GM23338 (cell line): ENCODE measurements at regions not wholly inside any gene's neighbourhood (a gene's known extent, or its start where the extent isn't known, plus 50 kb on each side); places are given as distances from the start of the nearest gene placed in this dataset.

ENCODE experiments used
- ATAC-seq: fragments of 200-7000 bp; cut with Tn5 transposase; 3 replicates; pipeline ENCODE4 v1.9.1; 2020
- DNase-seq: peaks from one replicate; pipeline ENCODE4 v3.0.0-alpha.2; 2015; ENCODE audit warnings: low spot score
- H2AFZ ChIP-seq: fragments of 200-600 bp; sonication (generic); 2 replicates; pipeline ENCODE4 v1.8.0; 2016; ENCODE audit warnings: antibody characterized with exemption, mild to moderate bottlenecking, moderate library complexity
- H3F3A ChIP-seq: fragments of 200-600 bp; sonication (generic); replicated peaks from 2 replicates; pipeline ENCODE4 v1.8.0; 2017; ENCODE audit warnings: antibody characterized with exemption, mixed run types, low read depth
- H3K27ac ChIP-seq: fragments of 200-600 bp; sonication (generic); 2 replicates; pipeline ENCODE4 v1.6.1; 2016; ENCODE audit warnings: low read depth
- H3K27me3 ChIP-seq: fragments of 200-600 bp; sonication (generic); 2 replicates; pipeline ENCODE4 v1.8.0; 2016; ENCODE audit warnings: mild to moderate bottlenecking, mixed run types, moderate library complexity; ENCODE audit not compliant: insufficient read depth
- H3K36me3 ChIP-seq: fragments of 200-600 bp; sonication (generic); 2 replicates; pipeline ENCODE4 v1.8.0; 2016; ENCODE audit warnings: mild to moderate bottlenecking; ENCODE audit not compliant: insufficient read depth
- H3K4me1 ChIP-seq: fragments of 200-600 bp; sonication (generic); 2 replicates; pipeline ENCODE4 v1.8.0; 2016; ENCODE audit warnings: mild to moderate bottlenecking, moderate library complexity; ENCODE audit not compliant: insufficient read depth
- H3K4me2 ChIP-seq: fragments of 200-600 bp; sonication (generic); 2 replicates; pipeline ENCODE4 v1.7.1; 2017; ENCODE audit warnings: mixed run types
- H3K4me3 ChIP-seq: fragments of 200-600 bp; sonication (generic); 2 replicates; pipeline ENCODE4 v1.6.1; 2016; ENCODE audit warnings: mixed run types
- H3K79me2 ChIP-seq: fragments of 200-600 bp; sonication (generic); replicated peaks from 2 replicates; pipeline ENCODE4 v1.8.0; 2017; ENCODE audit warnings: mild to moderate bottlenecking; ENCODE audit not compliant: insufficient read depth
- H3K9me2 ChIP-seq: fragments of 200-600 bp; sonication (generic); 2 replicates; pipeline ENCODE4 v1.8.0; 2017; ENCODE audit not compliant: insufficient read depth
- H4K20me1 ChIP-seq: fragments of 200-600 bp; sonication (generic); replicated peaks from 2 replicates; pipeline ENCODE4 v1.8.0; 2017; ENCODE audit warnings: mild to moderate bottlenecking; ENCODE audit not compliant: insufficient read depth
- H3K27ac Mint-ChIP-seq: 2 replicates; pipeline ENCODE4 v1.8.0; 2020; ENCODE audit warnings: inconsistent platforms, mild to moderate bottlenecking, moderate library complexity, mixed read lengths
- H3K27me3 Mint-ChIP-seq: 3 replicates; pipeline ENCODE4 v1.8.0; 2022; ENCODE audit warnings: low read depth, mild to moderate bottlenecking, moderate library complexity, mixed read lengths, inconsistent platforms; ENCODE audit not compliant: insufficient read depth, poor library complexity
- H3K36me3 Mint-ChIP-seq: 3 replicates; pipeline ENCODE4 v1.8.0; 2021; ENCODE audit warnings: low read depth, mild to moderate bottlenecking, inconsistent platforms, moderate library complexity, mixed read lengths
- H3K4me1 Mint-ChIP-seq: 3 replicates; pipeline ENCODE4 v1.8.0; 2020; ENCODE audit warnings: mild to moderate bottlenecking, inconsistent platforms, mixed read lengths
- H3K4me3 Mint-ChIP-seq: 3 replicates; pipeline ENCODE4 v1.8.0; 2021; ENCODE audit warnings: moderate library complexity, mild to moderate bottlenecking, inconsistent platforms, mixed read lengths
- H3K9me3 Mint-ChIP-seq: 3 replicates; pipeline ENCODE4 v1.8.0; 2020; ENCODE audit warnings: moderate library complexity, mild to moderate bottlenecking, inconsistent platforms, mixed read lengths
- CREB1 ChIP-seq: fragments of 250-450 bp; sonication (Bioruptor Pico); IDR thresholded peaks from 2 replicates; pipeline ENCODE4 v1.5.0; 2020; ENCODE audit warnings: low read depth, mild to moderate bottlenecking, moderate library complexity
- EZH2 ChIP-seq: fragments of 200-600 bp; sonication (generic); IDR thresholded peaks from one replicate; pipeline ENCODE4 v1.8.0; 2017; ENCODE audit warnings: antibody characterized with exemption, mild to moderate bottlenecking, low read depth; ENCODE audit not compliant: unreplicated experiment
- EZH2phosphoT487 ChIP-seq: fragments of 200-600 bp; sonication (generic); IDR thresholded peaks from one replicate; pipeline ENCODE4 v1.8.1; 2018; ENCODE audit warnings: antibody characterized with exemption; ENCODE audit not compliant: unreplicated experiment
- JUNB ChIP-seq: IDR thresholded peaks from one replicate; pipeline ENCODE4 v1.6.1; 2016; ENCODE audit warnings: antibody characterized with exemption; ENCODE audit not compliant: unreplicated experiment
- NANOG ChIP-seq: IDR thresholded peaks from 2 replicates; pipeline ENCODE4 v1.6.1; 2016; ENCODE audit warnings: antibody characterized with exemption, borderline replicate concordance
- TF ChIP-seq, protein P1 (sequence below), 2 experiments: fragments of 200-600 bp in 1 of 2; sonication (generic) in 1 of 2; conservative IDR thresholded peaks; 2 replicates each; pipeline versions ENCODE4 v1.5.1 to v1.6.1; 2016 to 2017; ENCODE audit warnings: antibody characterized with exemption in 2 of 2, low read depth in 2 of 2, mild to moderate bottlenecking in 2 of 2, moderate library complexity in 1 of 2
- TF ChIP-seq, protein P2 (sequence below): IDR thresholded peaks from one replicate; pipeline ENCODE4 v1.6.1; 2018; ENCODE audit warnings: antibody characterized with exemption; ENCODE audit not compliant: unreplicated experiment
- TF ChIP-seq, protein P3 (sequence below): IDR thresholded peaks from 2 replicates; pipeline ENCODE4 v1.6.1; 2016; ENCODE audit warnings: antibody characterized with exemption

DNA sequence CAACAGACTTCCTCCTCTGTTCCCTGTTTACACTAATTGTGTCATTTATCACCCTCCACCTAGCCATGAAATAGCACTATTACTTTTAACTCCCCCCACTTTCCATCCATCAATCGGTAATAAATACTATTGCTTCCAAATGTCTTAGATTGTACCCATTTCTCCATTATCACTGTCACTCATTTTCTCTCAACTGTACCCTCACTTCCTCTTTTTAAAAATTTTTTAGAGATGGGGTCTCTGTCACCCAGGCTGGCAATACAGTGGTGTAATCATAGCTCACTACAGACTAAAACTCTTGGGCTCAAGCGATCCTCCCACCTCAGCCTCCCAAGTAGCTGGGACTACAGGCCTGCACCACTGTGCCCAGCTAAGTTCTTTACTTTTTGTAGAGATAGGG is 123.5 kb upstream of the EGR2 start:
- Histone ChIP-seq H3K9me2 (0 out of 2 replicates have a peak, but pooled peaks cover 6% of the 10 kb centered on the region), H3K4me1 (no peaks in the 10 kb centered on the region), H3K27ac (no peak overlapping the region), H2AFZ (no peak overlapping the region), H3K4me3 (no peak overlapping the region), H3K27me3 (no peaks in the 10 kb centered on the region), H3K36me3 (no peaks in the 10 kb centered on the region), H3F3A (no peaks in the 10 kb centered on the region), H4K20me1 (no peaks in the 10 kb centered on the region), H3K79me2 (no peaks in the 10 kb centered on the region), H3K4me2 (no peak overlapping the region)
- H3K4me3 Mint-ChIP-seq = no peak overlapping the region
- no peaks in the 10 kb centered on the region for H3K36me3 Mint-ChIP-seq
- no peak overlapping the region for H3K27ac Mint-ChIP-seq
- no peak for TF ChIP-seq EZH2phosphoT487
- H3K9me3 Mint-ChIP-seq = no peaks in the 10 kb centered on the region; the same call in 2 of the 3 replicates
- peaks cover 2% of the 10 kb centered on the region for H3K27me3 Mint-ChIP-seq
- DNase-seq (no peak), ATAC-seq (no peak)
- H3K4me1 Mint-ChIP-seq = no peaks in the 10 kb centered on the region

DNA sequence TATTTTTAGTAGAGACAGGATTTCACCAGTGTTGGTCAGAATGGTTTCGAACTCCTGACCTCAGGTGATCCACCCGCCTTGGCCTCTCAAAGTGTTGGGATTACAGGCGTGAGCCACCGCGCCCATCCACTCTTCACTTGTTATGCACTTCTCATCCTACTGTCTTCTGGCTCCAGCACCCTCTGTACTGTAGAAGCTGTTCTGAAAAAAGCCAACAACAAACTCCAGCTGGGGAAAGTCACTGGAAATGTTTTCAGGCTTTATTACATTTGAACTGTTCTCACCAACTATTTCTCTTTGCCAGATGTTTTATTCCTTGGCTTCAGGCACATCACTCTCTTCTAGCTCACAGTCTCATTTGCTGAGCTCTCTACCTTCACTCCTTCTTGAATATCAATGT is 122.5 kb upstream of the EGR2 start:
- H3K9me3 Mint-ChIP-seq = no peaks in the 10 kb centered on the region; the same call in 2 of the 3 replicates
- no peaks in the 10 kb centered on the region for H3F3A ChIP-seq
- no peaks in the 10 kb centered on the region for H3K27me3 ChIP-seq
- no peaks in the 10 kb centered on the region for H4K20me1 ChIP-seq
- H3K36me3 Mint-ChIP-seq = no peaks in the 10 kb centered on the region
- no peak for ATAC-seq
- H3K4me3 Mint-ChIP-seq = no peak overlapping the region
- H2AFZ ChIP-seq = no peak overlapping the region
- no peak overlapping the region for H3K27ac Mint-ChIP-seq
- peaks cover 2% of the 10 kb centered on the region for H3K27me3 Mint-ChIP-seq
- no peak overlapping the region for H3K4me3 ChIP-seq
- no peak for DNase-seq
- 0 out of 2 replicates have a peak, but pooled peaks cover 6% of the 10 kb centered on the region for H3K9me2 ChIP-seq
- no peaks in the 10 kb centered on the region for H3K36me3 ChIP-seq
- no peak overlapping the region for H3K4me2 ChIP-seq
- no peaks in the 10 kb centered on the region for H3K4me1 Mint-ChIP-seq
- TF ChIP-seq JUNB = no peak
- TF ChIP-seq CREB1 = no peak
- H3K79me2 ChIP-seq = no peaks in the 10 kb centered on the region
- H3K27ac ChIP-seq = no peak overlapping the region
- H3K4me1 ChIP-seq = no peaks in the 10 kb centered on the region

DNA sequence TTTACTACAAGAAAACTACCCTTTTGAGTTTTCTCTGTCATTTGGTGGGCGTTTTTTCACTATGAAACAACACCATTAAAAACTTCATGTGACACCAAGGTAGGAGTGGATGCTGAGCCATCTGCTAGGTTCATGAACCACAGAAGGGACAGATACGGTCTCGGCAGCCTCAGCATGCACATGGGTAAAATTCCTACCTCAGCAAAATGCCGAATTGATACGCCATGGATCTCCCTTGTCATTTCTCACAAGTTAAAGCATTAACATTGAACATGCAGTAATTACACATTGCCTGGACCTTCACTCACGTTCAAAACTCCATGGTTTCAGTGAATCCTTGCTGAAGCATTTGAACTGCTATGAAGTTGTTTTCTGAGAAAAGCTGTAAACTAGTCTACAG is 121.5 kb upstream of the EGR2 start:
- 0 out of 2 replicates have a peak, but pooled peaks cover 6% of the 10 kb centered on the region for H3K9me2 ChIP-seq
- H3K79me2 ChIP-seq = no peaks in the 10 kb centered on the region
- no peak overlapping the region for H3K4me2 ChIP-seq
- H2AFZ ChIP-seq = no peak overlapping the region
- Mint-ChIP-seq H3K4me3 (no peak overlapping the region), H3K9me3 (no peaks in the 10 kb centered on the region; the same call in 2 of the 3 replicates), H3K4me1 (no peaks in the 10 kb centered on the region), H3K27me3 (peaks cover 2% of the 10 kb centered on the region), H3K36me3 (no peaks in the 10 kb centered on the region), H3K27ac (no peak overlapping the region)
- DNase-seq (no peak), ATAC-seq (no peak)
- TF ChIP-seq NANOG (no peak), CREB1 (no peak), EZH2phosphoT487 (no peak), EZH2 (no peak)
- TF ChIP-seq, protein P1, sequence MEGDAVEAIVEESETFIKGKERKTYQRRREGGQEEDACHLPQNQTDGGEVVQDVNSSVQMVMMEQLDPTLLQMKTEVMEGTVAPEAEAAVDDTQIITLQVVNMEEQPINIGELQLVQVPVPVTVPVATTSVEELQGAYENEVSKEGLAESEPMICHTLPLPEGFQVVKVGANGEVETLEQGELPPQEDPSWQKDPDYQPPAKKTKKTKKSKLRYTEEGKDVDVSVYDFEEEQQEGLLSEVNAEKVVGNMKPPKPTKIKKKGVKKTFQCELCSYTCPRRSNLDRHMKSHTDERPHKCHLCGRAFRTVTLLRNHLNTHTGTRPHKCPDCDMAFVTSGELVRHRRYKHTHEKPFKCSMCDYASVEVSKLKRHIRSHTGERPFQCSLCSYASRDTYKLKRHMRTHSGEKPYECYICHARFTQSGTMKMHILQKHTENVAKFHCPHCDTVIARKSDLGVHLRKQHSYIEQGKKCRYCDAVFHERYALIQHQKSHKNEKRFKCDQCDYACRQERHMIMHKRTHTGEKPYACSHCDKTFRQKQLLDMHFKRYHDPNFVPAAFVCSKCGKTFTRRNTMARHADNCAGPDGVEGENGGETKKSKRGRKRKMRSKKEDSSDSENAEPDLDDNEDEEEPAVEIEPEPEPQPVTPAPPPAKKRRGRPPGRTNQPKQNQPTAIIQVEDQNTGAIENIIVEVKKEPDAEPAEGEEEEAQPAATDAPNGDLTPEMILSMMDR (conservative IDR thresholded peaks at IDR 0.05; ENCODE audit: low read depth in 2 of 2) = no peak
- TF ChIP-seq, protein P2, sequence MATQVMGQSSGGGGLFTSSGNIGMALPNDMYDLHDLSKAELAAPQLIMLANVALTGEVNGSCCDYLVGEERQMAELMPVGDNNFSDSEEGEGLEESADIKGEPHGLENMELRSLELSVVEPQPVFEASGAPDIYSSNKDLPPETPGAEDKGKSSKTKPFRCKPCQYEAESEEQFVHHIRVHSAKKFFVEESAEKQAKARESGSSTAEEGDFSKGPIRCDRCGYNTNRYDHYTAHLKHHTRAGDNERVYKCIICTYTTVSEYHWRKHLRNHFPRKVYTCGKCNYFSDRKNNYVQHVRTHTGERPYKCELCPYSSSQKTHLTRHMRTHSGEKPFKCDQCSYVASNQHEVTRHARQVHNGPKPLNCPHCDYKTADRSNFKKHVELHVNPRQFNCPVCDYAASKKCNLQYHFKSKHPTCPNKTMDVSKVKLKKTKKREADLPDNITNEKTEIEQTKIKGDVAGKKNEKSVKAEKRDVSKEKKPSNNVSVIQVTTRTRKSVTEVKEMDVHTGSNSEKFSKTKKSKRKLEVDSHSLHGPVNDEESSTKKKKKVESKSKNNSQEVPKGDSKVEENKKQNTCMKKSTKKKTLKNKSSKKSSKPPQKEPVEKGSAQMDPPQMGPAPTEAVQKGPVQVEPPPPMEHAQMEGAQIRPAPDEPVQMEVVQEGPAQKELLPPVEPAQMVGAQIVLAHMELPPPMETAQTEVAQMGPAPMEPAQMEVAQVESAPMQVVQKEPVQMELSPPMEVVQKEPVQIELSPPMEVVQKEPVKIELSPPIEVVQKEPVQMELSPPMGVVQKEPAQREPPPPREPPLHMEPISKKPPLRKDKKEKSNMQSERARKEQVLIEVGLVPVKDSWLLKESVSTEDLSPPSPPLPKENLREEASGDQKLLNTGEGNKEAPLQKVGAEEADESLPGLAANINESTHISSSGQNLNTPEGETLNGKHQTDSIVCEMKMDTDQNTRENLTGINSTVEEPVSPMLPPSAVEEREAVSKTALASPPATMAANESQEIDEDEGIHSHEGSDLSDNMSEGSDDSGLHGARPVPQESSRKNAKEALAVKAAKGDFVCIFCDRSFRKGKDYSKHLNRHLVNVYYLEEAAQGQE = no peak
- TF ChIP-seq, protein P3, sequence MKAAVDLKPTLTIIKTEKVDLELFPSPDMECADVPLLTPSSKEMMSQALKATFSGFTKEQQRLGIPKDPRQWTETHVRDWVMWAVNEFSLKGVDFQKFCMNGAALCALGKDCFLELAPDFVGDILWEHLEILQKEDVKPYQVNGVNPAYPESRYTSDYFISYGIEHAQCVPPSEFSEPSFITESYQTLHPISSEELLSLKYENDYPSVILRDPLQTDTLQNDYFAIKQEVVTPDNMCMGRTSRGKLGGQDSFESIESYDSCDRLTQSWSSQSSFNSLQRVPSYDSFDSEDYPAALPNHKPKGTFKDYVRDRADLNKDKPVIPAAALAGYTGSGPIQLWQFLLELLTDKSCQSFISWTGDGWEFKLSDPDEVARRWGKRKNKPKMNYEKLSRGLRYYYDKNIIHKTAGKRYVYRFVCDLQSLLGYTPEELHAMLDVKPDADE = no peak
- no peaks in the 10 kb centered on the region for H3K4me1 ChIP-seq
- no peak overlapping the region for H3K4me3 ChIP-seq
- no peaks in the 10 kb centered on the region for H3F3A ChIP-seq
- no peak overlapping the region for H3K27ac ChIP-seq
- no peaks in the 10 kb centered on the region for H3K27me3 ChIP-seq
- H4K20me1 ChIP-seq = no peaks in the 10 kb centered on the region
- no peaks in the 10 kb centered on the region for H3K36me3 ChIP-seq
